ENCODE measurements at regions not wholly inside any gene's neighbourhood (a gene's known extent, or its start where the extent isn't known, plus 50 kb on each side); places are given as distances from the start of the nearest gene placed in this dataset.
A peak's percentile ranks its signal among the peaks of the same experiment; 100 is the strongest.

DNA sequence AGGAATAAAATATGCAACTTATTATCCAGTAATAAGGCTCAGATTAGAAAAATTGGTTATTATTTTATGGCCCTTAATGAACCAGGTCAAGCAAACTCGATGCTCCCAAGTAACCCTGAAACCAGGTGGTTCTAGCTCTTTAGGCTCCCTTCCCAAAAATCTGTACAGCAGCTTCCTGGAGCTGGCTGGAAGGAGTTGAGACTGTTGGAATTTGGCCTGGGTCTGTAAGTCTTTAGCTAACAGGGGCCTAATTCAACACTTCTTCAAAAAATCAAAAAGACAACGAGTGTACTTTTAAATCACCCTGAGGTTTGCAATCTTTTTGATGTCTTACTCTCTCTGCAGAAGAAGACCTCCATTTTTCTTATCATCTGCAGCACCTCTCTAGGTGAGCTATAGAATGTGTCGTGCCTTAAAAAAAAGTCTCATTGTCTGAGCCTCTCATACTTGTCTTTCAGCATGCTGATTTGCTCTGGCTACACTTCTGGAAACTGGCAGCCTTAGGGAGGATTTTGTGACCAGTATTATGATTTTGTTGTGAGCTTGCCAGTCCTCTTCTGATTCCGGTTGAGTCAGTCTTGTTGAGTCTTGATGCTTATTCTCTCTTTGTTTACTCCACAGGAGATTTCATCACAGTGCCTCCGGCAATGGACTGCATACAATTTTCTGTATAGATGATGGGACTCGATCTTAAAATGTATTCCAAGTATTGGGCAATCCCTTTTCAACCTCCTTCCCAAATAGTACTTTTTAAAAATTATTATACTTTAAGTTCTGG is 235.0 kb upstream of the KBTBD8 start:
- CTCF ChIA-PET, result no interaction called here
- POLR2A ChIA-PET (ENCODE audit: unreplicated experiment), result no interaction called here

DNA sequence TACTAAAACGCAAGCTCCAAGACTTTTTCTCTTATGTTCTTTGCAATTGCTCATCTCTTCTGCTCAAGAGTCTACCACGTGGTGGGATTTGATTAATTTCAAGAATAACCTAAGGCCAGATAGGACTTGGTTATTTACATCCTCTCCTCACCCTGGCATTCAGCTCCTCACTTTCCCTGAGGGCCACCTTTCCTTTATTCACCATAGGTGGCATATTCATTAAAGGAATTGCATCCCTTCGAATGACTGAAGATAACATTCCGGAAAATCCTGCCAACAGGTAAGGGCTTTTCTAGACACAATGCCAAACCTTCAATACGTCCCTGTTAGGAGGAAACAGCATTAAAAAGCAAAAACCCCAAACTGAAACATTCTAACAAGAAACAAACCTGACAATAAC is 220.0 kb upstream of the KBTBD8 start:
- no peak overlapping the region for H3K4me3 ChIP-seq (ENCODE audit: low read length)
- no TSS peak for BruUV-seq (replicated peaks)
- no peaks in the 10 kb centered on the region for H3K79me2 ChIP-seq (ENCODE audit: low read length)
- ATAC-seq, result no peak
- H3K9me3 ChIP-seq (ENCODE audit: low read length), result no peaks in the 10 kb centered on the region
- no peaks in the 10 kb centered on the region for H3K4me1 ChIP-seq (ENCODE audit: insufficient read depth, low read length)
- no peaks in the 10 kb centered on the region for H4K20me1 ChIP-seq (ENCODE audit: low read length)
- H3K36me3 ChIP-seq (ENCODE audit: low read depth, low read length), result no peaks in the 10 kb centered on the region
- no peaks in the 10 kb centered on the region for H3K27me3 ChIP-seq (ENCODE audit: low read length)
- no peak overlapping the region for H3K9ac ChIP-seq (ENCODE audit: low read length)
- H3K27ac ChIP-seq (ENCODE audit: low read length), result no peak overlapping the region
- POLR2A ChIA-PET (ENCODE audit: unreplicated experiment), result no interaction called here
- DNase-seq, result no peak
- no peaks in the 10 kb centered on the region for H3F3A ChIP-seq (ENCODE audit: low read length, unreplicated experiment)
- H2AFZ ChIP-seq (ENCODE audit: low read length), result no peak overlapping the region
- TF ChIP-seq EZH2phosphoT487 (IDR thresholded peaks at IDR 0.05; ENCODE audit: borderline replicate concordance, low read length), result no peak
- TF ChIP-seq, protein P1, sequence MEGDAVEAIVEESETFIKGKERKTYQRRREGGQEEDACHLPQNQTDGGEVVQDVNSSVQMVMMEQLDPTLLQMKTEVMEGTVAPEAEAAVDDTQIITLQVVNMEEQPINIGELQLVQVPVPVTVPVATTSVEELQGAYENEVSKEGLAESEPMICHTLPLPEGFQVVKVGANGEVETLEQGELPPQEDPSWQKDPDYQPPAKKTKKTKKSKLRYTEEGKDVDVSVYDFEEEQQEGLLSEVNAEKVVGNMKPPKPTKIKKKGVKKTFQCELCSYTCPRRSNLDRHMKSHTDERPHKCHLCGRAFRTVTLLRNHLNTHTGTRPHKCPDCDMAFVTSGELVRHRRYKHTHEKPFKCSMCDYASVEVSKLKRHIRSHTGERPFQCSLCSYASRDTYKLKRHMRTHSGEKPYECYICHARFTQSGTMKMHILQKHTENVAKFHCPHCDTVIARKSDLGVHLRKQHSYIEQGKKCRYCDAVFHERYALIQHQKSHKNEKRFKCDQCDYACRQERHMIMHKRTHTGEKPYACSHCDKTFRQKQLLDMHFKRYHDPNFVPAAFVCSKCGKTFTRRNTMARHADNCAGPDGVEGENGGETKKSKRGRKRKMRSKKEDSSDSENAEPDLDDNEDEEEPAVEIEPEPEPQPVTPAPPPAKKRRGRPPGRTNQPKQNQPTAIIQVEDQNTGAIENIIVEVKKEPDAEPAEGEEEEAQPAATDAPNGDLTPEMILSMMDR (conservative IDR thresholded peaks at IDR 0.05; ENCODE audit: low read depth, low read length), result no peak
- no peak for TF ChIP-seq EZH2 (IDR thresholded peaks at IDR 0.05; ENCODE audit: low read length, unreplicated experiment)
- CTCF ChIA-PET, result no interaction called here
- intact Hi-C loops (cut with micrococcal nuclease), result no loop called here
- no peak overlapping the region for H3K4me2 ChIP-seq (ENCODE audit: low read length)
- H3K9me2 ChIP-seq (replicated peaks; ENCODE audit: low read length), result no peaks in the 10 kb centered on the region

More for the DNA sequence above, 235.0 kb upstream of the KBTBD8 start:
- H3K27me3 ChIP-seq (ENCODE audit: low read length), result no peaks in the 10 kb centered on the region
- H3K4me3 ChIP-seq (ENCODE audit: low read length), result no peak overlapping the region
- H2AFZ ChIP-seq (ENCODE audit: low read length), result no peak overlapping the region
- H3F3A ChIP-seq (ENCODE audit: low read length, unreplicated experiment), result no peaks in the 10 kb centered on the region
- H3K36me3 ChIP-seq (ENCODE audit: low read depth, low read length), result no peaks in the 10 kb centered on the region
- DNase-seq (peak; percentile 82), ATAC-seq (no peak)
- TF ChIP-seq EZH2 (IDR thresholded peaks at IDR 0.05; ENCODE audit: low read length, unreplicated experiment), result no peak
- no peak for TF ChIP-seq EZH2phosphoT487 (IDR thresholded peaks at IDR 0.05; ENCODE audit: borderline replicate concordance, low read length)
- TF ChIP-seq, protein P1 (conservative IDR thresholded peaks at IDR 0.05; ENCODE audit: low read depth, low read length), result no peak
- no peak overlapping the region for H3K4me2 ChIP-seq (ENCODE audit: low read length)
- intact Hi-C loops (cut with micrococcal nuclease), result no loop called here
- no peaks in the 10 kb centered on the region for H4K20me1 ChIP-seq (ENCODE audit: low read length)
- no TSS peak for BruUV-seq (replicated peaks)
- peak overlapping the region; percentile 29; the same call in 1 of the 2 replicates for H3K27ac ChIP-seq (ENCODE audit: low read length)
- H3K9me2 ChIP-seq (replicated peaks; ENCODE audit: low read length), result no peaks in the 10 kb centered on the region
- no peak overlapping the region for H3K9ac ChIP-seq (ENCODE audit: low read length)
- no peaks in the 10 kb centered on the region for H3K9me3 ChIP-seq (ENCODE audit: low read length)
- peaks cover 6% of the 10 kb centered on the region for H3K4me1 ChIP-seq (ENCODE audit: insufficient read depth, low read length)
- H3K79me2 ChIP-seq (ENCODE audit: low read length), result no peaks in the 10 kb centered on the region

DNA sequence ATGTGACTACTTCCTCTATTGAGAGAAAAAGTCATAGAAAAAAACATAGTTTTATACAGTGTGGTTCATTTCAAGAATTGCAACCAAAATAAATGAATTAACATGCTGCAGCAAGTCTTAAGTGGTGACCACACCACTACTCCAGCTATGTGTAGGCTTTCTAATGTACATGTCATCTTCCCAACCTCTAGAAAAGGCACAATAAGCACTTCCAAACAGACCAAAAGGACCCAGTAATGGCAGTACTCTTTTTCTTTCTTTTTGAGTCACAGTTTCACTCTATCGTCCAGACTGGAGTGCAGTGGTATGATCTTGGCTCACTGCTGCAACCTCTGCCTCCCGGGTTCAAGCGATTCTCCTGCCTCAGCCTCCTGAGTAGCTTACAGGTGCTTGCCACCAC is 219.3 kb upstream of the KBTBD8 start:
- no peak overlapping the region for H3K4me2 ChIP-seq (ENCODE audit: low read length)
- DNase-seq (no peak), ATAC-seq (no peak)
- ChIA-PET POLR2A (ENCODE audit: unreplicated experiment) (no interaction called here), CTCF (no interaction called here)
- no TSS peak for BruUV-seq (replicated peaks)
- no peak overlapping the region for H3K4me3 ChIP-seq (ENCODE audit: low read length)
- H3F3A ChIP-seq (ENCODE audit: low read length, unreplicated experiment), result no peaks in the 10 kb centered on the region
- intact Hi-C loops (cut with micrococcal nuclease), result no loop called here
- H3K79me2 ChIP-seq (ENCODE audit: low read length), result no peaks in the 10 kb centered on the region
- H3K9me2 ChIP-seq (replicated peaks; ENCODE audit: low read length), result no peaks in the 10 kb centered on the region
- H3K27me3 ChIP-seq (ENCODE audit: low read length), result no peaks in the 10 kb centered on the region
- H3K36me3 ChIP-seq (ENCODE audit: low read depth, low read length), result no peaks in the 10 kb centered on the region
- H3K9me3 ChIP-seq (ENCODE audit: low read length), result no peaks in the 10 kb centered on the region
- H2AFZ ChIP-seq (ENCODE audit: low read length), result no peak overlapping the region
- H4K20me1 ChIP-seq (ENCODE audit: low read length), result no peaks in the 10 kb centered on the region
- H3K4me1 ChIP-seq (ENCODE audit: insufficient read depth, low read length), result no peaks in the 10 kb centered on the region
- TF ChIP-seq EZH2phosphoT487 (IDR thresholded peaks at IDR 0.05; ENCODE audit: borderline replicate concordance, low read length) (no peak), EZH2 (IDR thresholded peaks at IDR 0.05; ENCODE audit: low read length, unreplicated experiment) (no peak)
- TF ChIP-seq, protein P1 (conservative IDR thresholded peaks at IDR 0.05; ENCODE audit: low read depth, low read length), result no peak
- H3K9ac ChIP-seq (ENCODE audit: low read length), result no peak overlapping the region
- no peak overlapping the region for H3K27ac ChIP-seq (ENCODE audit: low read length)
